Upper lobe of left lung (tissue), 6 donors: ENCODE measurements at regions not wholly inside any gene's neighbourhood (a gene's known extent, or its start where the extent isn't known, plus 50 kb on each side); places are given as distances from the start of the nearest gene placed in this dataset.
A peak's percentile ranks its signal among the peaks of the same experiment; 100 is the strongest.

Experiments
- ATAC-seq, 2 donors: fragments of 200-7000 bp; cut with Tn5 transposase; one replicate each; pipeline ENCODE4 v1.9.1; 2022; ENCODE audit warnings: mild to moderate bottlenecking in 2 of 2, moderate library complexity in 2 of 2; ENCODE audit not compliant: low FRiP score in 2 of 2
- DNase-seq, 2 donors: peaks; one replicate each; pipeline ENCODE4 v3.0.0-alpha.2; 2019 to 2020
- H3K27ac ChIP-seq, 4 donors: fragments of 200-600 bp; sonication (generic); one replicate each; pipeline ENCODE4 v1.5.1; 2016 to 2019
- H3K27me3 ChIP-seq, 4 donors: fragments of 200-600 bp; sonication (generic); one replicate each; pipeline ENCODE4 v1.5.1; 2017 to 2019
- H3K36me3 ChIP-seq, 4 donors: fragments of 200-600 bp; sonication (generic); one replicate each; pipeline ENCODE4 v1.5.1; 2016 to 2019
- H3K4me1 ChIP-seq, 4 donors: fragments of 200-600 bp; sonication (generic); one replicate each; pipeline ENCODE4 v1.5.1; 2018 to 2019
- H3K4me3 ChIP-seq, 4 donors: fragments of 200-600 bp; sonication (generic); one replicate each; pipeline ENCODE4 v1.5.1; 2017 to 2019; ENCODE audit warnings: mild to moderate bottlenecking in 2 of 4, moderate library complexity in 1 of 4
- H3K9me3 ChIP-seq, 4 donors: fragments of 200-600 bp; sonication (generic); one replicate each; pipeline ENCODE4 v1.5.1; 2018 to 2019
- EP300 ChIP-seq, 4 donors: sonication (generic); formaldehyde crosslinking; IDR thresholded peaks; one replicate each; pipeline ENCODE4 v1.5.1; 2017; ENCODE audit warnings: antibody characterized with exemption in 4 of 4, control low read depth in 2 of 4
- POLR2A ChIP-seq, 4 donors: fragments of 450-650 bp; IDR thresholded peaks; one replicate each; pipeline ENCODE4 v1.5.1; 2016 to 2017; ENCODE audit warnings: antibody characterized with exemption in 4 of 4, mild to moderate bottlenecking in 2 of 4
- POLR2AphosphoS5 ChIP-seq, 2 donors: sonication (generic); formaldehyde crosslinking; IDR thresholded peaks; one replicate each; pipeline ENCODE4 v1.5.1; 2017; ENCODE audit warnings: antibody characterized with exemption in 2 of 2
- WGBS, 2 donors: methylation state at CpG; one replicate each; pipeline ENCODE4 v1.1.5; 2017 to 2018; 5-methylcytosine and 5-hydroxymethylcytosine counted together
- TF ChIP-seq, protein P1 (sequence below), 6 experiments: fragments of 450-650 bp in 4 of 6; fragments of 200-600 bp in 2 of 6; sonication (generic) in 2 of 6; IDR thresholded peaks; one replicate each; pipeline ENCODE4 v1.5.1; 2016 to 2019; ENCODE audit warnings: antibody characterized with exemption in 6 of 6
- donor health status: DM: no; HTN: no; CAD: no; lungs with moderate emphysema.
- donor health status: DM: no; HTN: yes; CAD: no; lungs with severe emphysema.

GRCh38 chr4:148944839-148945219, 502.6 kb upstream of the NR3C2 start:
- ATAC-seq (no peak), DNase-seq (no peak)
- H3K4me3 ChIP-seq, result no peak overlapping the region
- H3K4me1 ChIP-seq, result no peaks in the 10 kb centered on the region
- no peaks in the 10 kb centered on the region for H3K9me3 ChIP-seq
- no peaks in the 10 kb centered on the region for H3K36me3 ChIP-seq
- no peaks in the 10 kb centered on the region for H3K27me3 ChIP-seq
- H3K27ac ChIP-seq, result no peak overlapping the region
- TF ChIP-seq, protein P1, sequence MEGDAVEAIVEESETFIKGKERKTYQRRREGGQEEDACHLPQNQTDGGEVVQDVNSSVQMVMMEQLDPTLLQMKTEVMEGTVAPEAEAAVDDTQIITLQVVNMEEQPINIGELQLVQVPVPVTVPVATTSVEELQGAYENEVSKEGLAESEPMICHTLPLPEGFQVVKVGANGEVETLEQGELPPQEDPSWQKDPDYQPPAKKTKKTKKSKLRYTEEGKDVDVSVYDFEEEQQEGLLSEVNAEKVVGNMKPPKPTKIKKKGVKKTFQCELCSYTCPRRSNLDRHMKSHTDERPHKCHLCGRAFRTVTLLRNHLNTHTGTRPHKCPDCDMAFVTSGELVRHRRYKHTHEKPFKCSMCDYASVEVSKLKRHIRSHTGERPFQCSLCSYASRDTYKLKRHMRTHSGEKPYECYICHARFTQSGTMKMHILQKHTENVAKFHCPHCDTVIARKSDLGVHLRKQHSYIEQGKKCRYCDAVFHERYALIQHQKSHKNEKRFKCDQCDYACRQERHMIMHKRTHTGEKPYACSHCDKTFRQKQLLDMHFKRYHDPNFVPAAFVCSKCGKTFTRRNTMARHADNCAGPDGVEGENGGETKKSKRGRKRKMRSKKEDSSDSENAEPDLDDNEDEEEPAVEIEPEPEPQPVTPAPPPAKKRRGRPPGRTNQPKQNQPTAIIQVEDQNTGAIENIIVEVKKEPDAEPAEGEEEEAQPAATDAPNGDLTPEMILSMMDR (IDR thresholded peaks at IDR 0.05), result no peak

- no peak overlapping the region for H3K27ac ChIP-seq
- no peaks in the 10 kb centered on the region for H3K4me1 ChIP-seq
- whole genome bisulfite sequencing, 2 donors, result 84 to 89% methylated on average over 10 of the region's 10 CpGs
- DNase-seq (no peak), ATAC-seq (no peak)
- no peaks in the 10 kb centered on the region for H3K27me3 ChIP-seq
- H3K9me3 ChIP-seq, result no peaks in the 10 kb centered on the region
- no peaks in the 10 kb centered on the region for H3K36me3 ChIP-seq
- TF ChIP-seq POLR2AphosphoS5 (IDR thresholded peaks at IDR 0.05) (no peak), POLR2A (IDR thresholded peaks at IDR 0.05) (no peak), EP300 (IDR thresholded peaks at IDR 0.05) (no peak)
- TF ChIP-seq, protein P1 (IDR thresholded peaks at IDR 0.05), result no peak
- no peak overlapping the region for H3K4me3 ChIP-seq
Measured at GRCh38 chr4:148944136-148944838, 502.1 kb upstream of the NR3C2 start.

GRCh38 chr4:148934926-148935578, 492.8 kb upstream of the NR3C2 start:
- WGBS, 2 donors, result 34 to 59% methylated on average over 3 of the region's 3 CpGs
- H3K36me3 ChIP-seq, result no peaks in the 10 kb centered on the region
- no peak for TF ChIP-seq EP300 (IDR thresholded peaks at IDR 0.05)
- TF ChIP-seq, protein P1 (IDR thresholded peaks at IDR 0.05), result no peak
- no peak overlapping the region for H3K4me3 ChIP-seq
- H3K27me3 ChIP-seq, result no peaks in the 10 kb centered on the region
- H3K27ac ChIP-seq, result no peak overlapping the region
- no peak for ATAC-seq
- H3K4me1 ChIP-seq, result no peaks in the 10 kb centered on the region
- peaks cover 0 to 10% (median 0%) of the 10 kb centered on the region in 4 donors for H3K9me3 ChIP-seq
- no peak for DNase-seq

- no peak overlapping the region for H3K27ac ChIP-seq
- peak in 1 of 2 donors; percentile 5 for DNase-seq
Measured at GRCh38 chr4:148926276-148927260, 484.4 kb upstream of the NR3C2 start.

More at GRCh38 chr4:148926276-148927260, 484.4 kb upstream of the NR3C2 start:
- Histone ChIP-seq H3K4me1 (no peaks in the 10 kb centered on the region), H3K36me3 (no peaks in the 10 kb centered on the region), H3K9me3 (peaks cover 0 to 10% (median 0%) of the 10 kb centered on the region in 4 donors), H3K27me3 (no peaks in the 10 kb centered on the region), H3K4me3 (no peak overlapping the region)
- no peak for ATAC-seq
- no peak for TF ChIP-seq POLR2A (IDR thresholded peaks at IDR 0.05)
- TF ChIP-seq EP300 (IDR thresholded peaks at IDR 0.05), result no peak
- TF ChIP-seq, protein P1 (IDR thresholded peaks at IDR 0.05), result no peak
- no peak for TF ChIP-seq POLR2AphosphoS5 (IDR thresholded peaks at IDR 0.05)
- WGBS, 2 donors, result 86 to 87% methylated on average over 3 of the region's 3 CpGs
